Effector memory CD4-positive, alpha-beta T cell (primary cell): ENCODE measurements at regions not wholly inside any gene's neighbourhood (a gene's known extent, or its start where the extent isn't known, plus 50 kb on each side); places are given as distances from the start of the nearest gene placed in this dataset.

Source experiments
- DNase-seq, 3 donors: peaks; one replicate each; pipeline ENCODE4 v3.0.0-alpha.2; 2020
- H3K27ac ChIP-seq: 2 replicates; pipeline ENCODE4 v1.7.0; 2013; ENCODE audit warnings: mild to moderate bottlenecking, low read length, moderate library complexity; ENCODE audit not compliant: insufficient read depth, poor library complexity, severe bottlenecking
- H3K27me3 ChIP-seq: replicated peaks from 2 replicates; pipeline ENCODE4 v1.7.0; 2013; ENCODE audit warnings: mild to moderate bottlenecking, low read length; ENCODE audit not compliant: insufficient read depth, control insufficient read depth, poor library complexity, severe bottlenecking
- H3K36me3 ChIP-seq: 2 replicates; pipeline ENCODE4 v1.7.0; 2013; ENCODE audit warnings: mild to moderate bottlenecking, low read length, moderate library complexity; ENCODE audit not compliant: control insufficient read depth, insufficient read depth
- H3K4me1 ChIP-seq: 2 replicates; pipeline ENCODE4 v1.7.0; 2013; ENCODE audit warnings: low read length, mild to moderate bottlenecking; ENCODE audit not compliant: control insufficient read depth, insufficient read depth, poor library complexity, severe bottlenecking
- H3K4me3 ChIP-seq: 2 replicates; pipeline ENCODE4 v1.7.0; 2013; ENCODE audit warnings: low read length, low read depth, mild to moderate bottlenecking; ENCODE audit not compliant: insufficient read depth, poor library complexity, severe bottlenecking
- H3K9me3 ChIP-seq: 2 replicates; pipeline ENCODE4 v1.7.0; 2013; ENCODE audit warnings: mild to moderate bottlenecking, low read length, moderate library complexity; ENCODE audit not compliant: control insufficient read depth

GRCh38 chr14:101442451-101442850 lies 118.8 kb upstream of the DIO3 start:
- Histone ChIP-seq H3K4me1 (peaks cover 21% of the 10 kb centered on the region), H3K9me3 (no peaks in the 10 kb centered on the region), H3K27me3 (peaks cover 15% of the 10 kb centered on the region), H3K4me3 (peak overlapping the region; percentile 14), H3K27ac (no peak overlapping the region), H3K36me3 (no peaks in the 10 kb centered on the region)
- peak; percentile 28 to 43 (median 29) for DNase-seq

GRCh38 chr14:101444116-101444515 lies 117.2 kb upstream of the DIO3 start:
- no peak for DNase-seq
- Histone ChIP-seq H3K36me3 (no peaks in the 10 kb centered on the region), H3K4me3 (no peak overlapping the region), H3K27ac (no peak overlapping the region), H3K9me3 (no peaks in the 10 kb centered on the region), H3K4me1 (peaks cover 21% of the 10 kb centered on the region), H3K27me3 (peaks cover 15% of the 10 kb centered on the region)

GRCh38 chr14:101445278-101445677 lies 116.0 kb upstream of the DIO3 start:
- Histone ChIP-seq H3K4me1 (peaks cover 21% of the 10 kb centered on the region), H3K4me3 (no peak overlapping the region), H3K36me3 (no peaks in the 10 kb centered on the region), H3K27me3 (peaks cover 19% of the 10 kb centered on the region), H3K9me3 (no peaks in the 10 kb centered on the region), H3K27ac (no peak overlapping the region)
- DNase-seq = no peak

GRCh38 chr14:101446387-101446969 lies 114.8 kb upstream of the DIO3 start:
- H3K9me3 ChIP-seq = no peaks in the 10 kb centered on the region
- DNase-seq = no peak

DNA sequence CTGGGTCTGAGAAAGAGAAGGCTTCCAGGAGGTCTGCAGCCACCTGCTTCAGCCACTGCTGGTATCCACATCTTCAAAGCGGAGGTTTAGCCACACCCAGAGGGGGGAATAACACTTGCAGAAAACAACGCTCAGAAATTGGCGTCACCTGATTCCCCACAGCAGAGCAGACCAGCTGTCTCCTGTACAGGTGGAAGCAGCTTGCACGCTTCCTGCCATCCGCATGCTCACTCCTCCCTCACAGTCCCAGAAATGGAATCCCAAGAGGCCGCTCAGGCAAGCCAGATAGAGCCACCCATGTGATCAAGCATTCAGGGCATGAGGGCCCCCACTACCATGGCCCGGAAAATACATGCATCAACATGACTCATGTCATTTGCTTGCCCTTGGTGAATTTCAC lies 112.2 kb upstream of the DIO3 start:
- no peak overlapping the region for H3K27ac ChIP-seq
- peaks cover 19% of the 10 kb centered on the region for H3K27me3 ChIP-seq
- no peaks in the 10 kb centered on the region for H3K4me1 ChIP-seq
- H3K4me3 ChIP-seq = no peak overlapping the region
- no peaks in the 10 kb centered on the region for H3K36me3 ChIP-seq
- no peaks in the 10 kb centered on the region for H3K9me3 ChIP-seq
- no peak for DNase-seq

More at GRCh38 chr14:101446387-101446969, 114.8 kb upstream of the DIO3 start:
- Histone ChIP-seq H3K27me3 (peaks cover 19% of the 10 kb centered on the region), H3K4me3 (no peak overlapping the region), H3K4me1 (peaks cover 21% of the 10 kb centered on the region), H3K36me3 (no peaks in the 10 kb centered on the region), H3K27ac (no peak overlapping the region)

GRCh38 chr14:101451166-101451565 lies 110.1 kb upstream of the DIO3 start:
- no peak overlapping the region for H3K27ac ChIP-seq
- H3K9me3 ChIP-seq = no peaks in the 10 kb centered on the region
- H3K27me3 ChIP-seq = peaks cover 22% of the 10 kb centered on the region
- H3K36me3 ChIP-seq = no peaks in the 10 kb centered on the region
- H3K4me3 ChIP-seq = no peak overlapping the region
- H3K4me1 ChIP-seq = no peaks in the 10 kb centered on the region
- no peak for DNase-seq

GRCh38 chr14:101453225-101453624 lies 108.1 kb upstream of the DIO3 start:
- Histone ChIP-seq H3K27ac (no peak overlapping the region), H3K27me3 (peaks cover 22% of the 10 kb centered on the region), H3K4me3 (no peak overlapping the region), H3K4me1 (no peaks in the 10 kb centered on the region), H3K9me3 (no peaks in the 10 kb centered on the region), H3K36me3 (no peaks in the 10 kb centered on the region)
- DNase-seq = no peak

GRCh38 chr14:101454229-101454628 lies 107.1 kb upstream of the DIO3 start:
- no peak overlapping the region for H3K27ac ChIP-seq
- DNase-seq = no peak
- no peaks in the 10 kb centered on the region for H3K9me3 ChIP-seq
- peaks cover 29% of the 10 kb centered on the region for H3K27me3 ChIP-seq
- peaks cover 5% of the 10 kb centered on the region for H3K4me1 ChIP-seq
- no peaks in the 10 kb centered on the region for H3K36me3 ChIP-seq
- H3K4me3 ChIP-seq = no peak overlapping the region

DNA sequence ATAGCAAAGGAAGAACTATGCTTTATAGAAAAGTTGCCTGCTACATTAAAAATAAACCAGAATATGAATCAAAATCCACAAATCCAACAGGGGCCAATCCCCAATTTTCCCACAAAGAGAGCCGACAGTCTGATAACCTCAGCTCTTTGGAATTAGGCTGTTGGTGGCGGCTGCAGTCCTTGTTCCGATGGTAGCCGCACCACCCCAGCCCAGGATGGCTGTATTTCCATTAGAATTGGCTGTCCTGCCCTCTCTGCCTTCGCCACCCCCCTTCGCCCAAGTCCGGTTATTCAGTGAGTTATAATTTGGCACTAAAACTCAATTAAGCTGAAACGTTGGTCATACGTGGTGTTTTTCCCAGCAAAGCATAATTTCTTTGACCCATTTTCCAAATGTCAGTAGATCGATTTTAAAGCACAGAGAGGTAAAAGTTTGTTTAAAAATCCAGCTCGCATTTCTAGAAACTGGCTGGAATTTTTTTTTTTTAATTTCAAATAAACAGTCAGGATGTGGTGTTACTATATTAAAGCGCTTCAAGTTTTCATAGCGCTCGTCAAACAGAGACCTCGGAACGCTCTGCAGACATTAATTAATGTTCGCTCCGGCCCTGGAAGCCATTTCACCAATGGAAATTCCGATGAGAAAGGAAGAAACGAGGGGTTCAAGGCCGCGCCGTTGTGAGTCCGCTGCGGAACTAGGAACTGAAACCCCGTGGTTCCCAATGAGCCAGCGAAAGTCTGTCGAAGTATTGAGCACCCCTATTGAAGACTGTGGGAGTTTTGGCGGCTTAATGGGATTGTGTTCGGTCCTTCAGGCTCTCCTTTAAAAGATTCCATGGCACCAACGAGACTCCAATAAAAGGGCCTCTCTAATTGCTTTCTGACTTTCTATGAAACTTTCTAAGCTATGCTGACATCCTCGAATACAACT lies 104.8 kb upstream of the DIO3 start:
- no peak for DNase-seq
- peaks cover 43% of the 10 kb centered on the region for H3K27me3 ChIP-seq

DNA sequence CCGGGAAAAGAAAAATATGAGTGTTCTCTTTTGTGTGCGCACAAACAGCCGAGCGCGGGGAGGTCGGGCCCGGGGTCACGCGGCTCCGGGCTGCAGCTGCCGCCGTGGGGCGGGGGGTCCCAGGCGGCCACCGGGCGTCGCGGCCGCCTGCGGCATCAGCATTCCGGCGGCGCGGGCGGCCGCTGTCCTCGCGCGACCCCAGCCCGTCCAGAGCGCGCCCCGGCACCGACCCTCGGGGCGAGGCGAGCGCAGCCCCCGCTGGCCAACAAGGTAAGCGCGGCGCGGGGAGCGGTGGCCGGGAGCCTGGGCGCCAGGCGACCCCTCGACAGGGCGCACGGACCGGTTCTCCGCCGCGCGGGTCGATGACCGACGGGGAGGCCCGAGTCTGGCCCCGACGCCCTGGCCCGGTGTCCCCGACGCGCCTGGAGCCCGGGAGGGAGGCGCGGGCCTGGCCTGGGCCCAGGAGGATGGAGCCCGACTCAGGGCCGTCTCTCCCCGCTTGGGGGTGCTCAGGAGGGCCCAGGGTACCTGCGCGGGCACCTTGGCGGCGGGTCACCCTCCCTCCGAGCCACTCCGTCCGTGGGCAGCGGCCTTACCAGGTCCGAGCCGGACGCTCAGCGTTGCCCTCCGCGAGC lies 103.9 kb upstream of the DIO3 start:
- Histone ChIP-seq H3K36me3 (no peaks in the 10 kb centered on the region), H3K4me1 (peaks cover 8% of the 10 kb centered on the region), H3K27me3 (peaks cover 43% of the 10 kb centered on the region), H3K4me3 (no peak overlapping the region), H3K27ac (no peak overlapping the region), H3K9me3 (no peaks in the 10 kb centered on the region)
- DNase-seq = no peak

More for the DNA sequence above, 104.8 kb upstream of the DIO3 start:
- Histone ChIP-seq H3K4me1 (peaks cover 8% of the 10 kb centered on the region), H3K9me3 (no peaks in the 10 kb centered on the region), H3K4me3 (no peak overlapping the region), H3K27ac (no peak overlapping the region), H3K36me3 (no peaks in the 10 kb centered on the region)
